Hepatic stellate cell (primary cell): ENCODE measurements at regions not wholly inside any gene's neighbourhood (a gene's known extent, or its start where the extent isn't known, plus 50 kb on each side); places are given as distances from the start of the nearest gene placed in this dataset.

ENCODE experiments used
- DNase-seq: peaks from one replicate; pipeline ENCODE4 v3.0.0; 2011; ENCODE audit warnings: low spot score

DNA sequence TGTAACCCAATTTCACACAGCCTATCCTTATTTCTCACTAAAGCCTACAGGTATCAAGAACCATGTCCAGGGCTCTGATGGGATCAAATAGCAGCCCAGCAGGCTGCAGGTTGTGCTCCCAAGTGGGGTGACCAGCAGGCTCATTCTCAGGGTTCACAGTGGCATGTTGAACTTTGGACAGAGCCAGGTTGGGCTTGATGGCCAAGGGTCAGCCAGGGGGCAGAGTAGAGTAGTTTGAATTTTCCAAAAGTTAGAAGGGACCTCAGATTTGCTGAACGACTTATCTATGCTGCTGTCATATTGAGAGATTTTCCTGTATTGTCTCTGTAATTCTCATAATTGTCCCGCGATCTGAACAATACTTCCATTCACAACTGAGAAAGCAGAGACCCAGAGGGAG lies 310.8 kb upstream of the BOD1L1 start:
- DNase-seq, result no peak

DNA sequence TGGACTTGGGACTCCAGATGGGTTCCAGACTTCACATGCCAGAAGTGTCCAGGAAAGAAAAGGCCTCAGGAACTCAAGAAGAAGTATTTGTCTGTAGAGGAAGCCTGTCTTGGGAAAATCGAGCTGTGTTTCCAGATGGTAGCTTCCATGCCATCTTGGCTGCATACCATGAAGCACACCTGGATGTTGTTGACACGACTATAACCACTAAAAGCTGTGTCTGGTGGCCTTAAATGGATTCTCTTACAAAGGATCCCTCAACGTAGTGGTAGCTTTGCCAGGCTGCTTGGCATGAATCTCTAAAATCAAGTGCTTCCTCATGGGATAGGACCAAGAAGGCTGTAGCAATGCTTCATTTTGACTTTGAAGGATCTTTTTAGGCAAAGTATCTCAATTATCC lies 313.4 kb upstream of the BOD1L1 start:
- DNase-seq, result no peak

DNA sequence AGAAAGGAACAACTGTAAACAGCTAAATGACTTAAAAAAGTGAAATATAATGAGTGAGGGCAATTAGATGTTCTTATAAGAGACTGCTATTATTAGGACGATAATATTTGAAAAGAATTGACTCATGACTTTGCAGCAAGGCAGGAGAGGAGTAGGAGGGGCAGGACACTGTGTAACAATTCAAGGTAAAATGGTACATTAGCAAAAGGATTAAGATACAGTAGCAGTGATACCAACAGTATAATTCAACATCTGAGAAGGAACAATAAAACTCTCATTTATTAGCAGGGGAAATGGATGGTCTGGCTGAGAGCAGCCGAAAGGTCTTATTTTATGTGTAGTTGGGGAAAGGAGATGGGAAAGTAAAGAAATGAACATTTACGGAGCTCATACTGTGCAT lies 315.5 kb upstream of the BOD1L1 start:
- DNase-seq, result no peak

DNA sequence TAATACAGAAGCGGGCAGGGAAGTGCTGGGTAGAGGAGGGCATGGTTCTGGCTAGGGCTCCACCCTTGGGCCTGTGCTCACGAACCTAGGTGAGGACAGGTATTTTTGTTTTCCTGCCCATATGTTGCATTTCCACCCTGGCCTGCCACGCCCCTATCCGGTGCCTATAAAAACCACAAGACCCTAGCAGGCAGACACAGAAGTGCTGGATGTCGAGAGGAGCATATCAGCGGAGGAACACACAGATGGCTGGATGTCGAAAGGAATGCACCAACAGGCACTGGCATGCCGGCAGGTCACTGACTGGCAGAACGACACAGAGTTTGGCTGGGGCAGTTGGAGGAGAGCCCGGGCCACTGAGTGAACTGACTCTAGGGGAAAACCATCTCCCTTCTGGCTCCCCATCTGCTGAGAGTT lies 316.6 kb upstream of the BOD1L1 start:
- no peak for DNase-seq

DNA sequence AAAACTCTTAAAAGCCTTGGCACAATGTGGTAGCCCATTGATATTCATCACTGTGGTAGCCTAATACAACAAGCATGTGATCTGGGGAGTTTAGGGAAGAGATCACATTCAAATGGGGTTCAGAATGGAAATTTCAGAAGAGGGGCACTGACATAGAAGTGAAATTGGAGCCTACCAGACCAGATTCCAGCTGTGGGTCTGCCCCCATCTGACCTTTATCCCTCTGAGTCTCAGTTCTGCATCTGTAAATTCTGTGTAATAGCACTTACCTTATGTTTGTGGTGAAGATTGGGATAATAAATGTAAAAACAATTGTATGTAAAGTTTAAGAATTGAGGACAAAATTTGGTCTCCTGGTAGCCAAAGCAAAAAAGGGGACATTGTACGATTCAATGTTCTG lies 320.4 kb upstream of the BOD1L1 start:
- no peak for DNase-seq

DNA sequence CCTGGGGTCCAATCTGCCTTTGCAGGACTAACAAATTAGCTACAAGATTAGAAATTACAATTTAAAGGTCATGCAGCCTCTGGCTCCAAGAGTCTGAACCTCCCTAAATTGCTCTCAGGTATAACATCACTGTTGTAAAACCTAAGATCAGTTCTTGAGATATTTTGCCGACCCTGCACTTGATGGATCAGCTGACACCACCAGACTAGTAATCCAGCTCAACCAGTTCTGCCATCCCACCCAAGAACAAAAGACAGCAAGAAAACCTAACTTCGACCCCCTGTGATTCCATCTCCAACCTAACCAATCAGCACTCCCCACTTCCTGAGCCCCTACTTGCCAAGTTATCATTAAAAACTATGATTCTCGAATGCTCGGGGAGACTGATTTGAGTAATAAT lies 323.0 kb upstream of the BOD1L1 start:
- DNase-seq, result no peak

DNA sequence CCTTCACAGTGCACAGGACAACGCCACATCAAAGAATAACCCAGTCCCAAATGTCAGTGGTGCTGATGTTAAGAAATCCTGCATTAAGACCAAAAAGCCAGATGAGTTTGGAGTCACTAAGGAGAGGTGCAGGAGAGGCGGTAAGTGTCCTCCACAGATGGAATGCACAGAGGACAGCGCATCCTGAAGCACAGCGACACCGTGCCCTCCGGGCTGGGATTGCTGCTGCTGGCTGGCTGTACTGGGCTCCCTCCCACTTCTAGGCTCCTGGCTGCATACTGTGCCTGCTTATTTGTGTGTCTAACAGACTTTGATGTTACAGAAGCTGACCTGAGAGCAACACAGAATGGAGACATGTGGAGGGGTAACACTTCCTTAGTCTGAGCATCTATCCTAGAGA lies 325.6 kb upstream of the BOD1L1 start:
- no peak for DNase-seq

DNA sequence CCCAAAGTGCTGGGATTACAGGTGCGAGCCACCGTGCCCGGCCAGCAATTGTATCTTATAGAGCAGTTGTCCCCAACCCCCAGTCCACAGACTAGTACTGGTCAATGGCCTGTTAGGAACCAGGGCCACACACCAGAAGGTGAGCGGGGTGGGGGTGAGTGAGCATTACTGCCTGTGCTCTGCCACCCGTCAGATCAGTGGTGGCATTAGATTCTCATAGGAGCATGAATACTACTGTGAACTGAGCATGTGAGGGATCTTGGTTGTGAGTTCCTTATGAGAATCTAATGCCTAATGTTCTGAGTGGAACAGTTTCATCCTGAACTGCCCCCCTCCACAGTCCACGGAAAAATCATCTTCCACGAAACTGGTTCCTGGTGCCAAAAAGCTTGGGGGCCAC lies 328.0 kb upstream of the BOD1L1 start:
- no peak for DNase-seq

DNA sequence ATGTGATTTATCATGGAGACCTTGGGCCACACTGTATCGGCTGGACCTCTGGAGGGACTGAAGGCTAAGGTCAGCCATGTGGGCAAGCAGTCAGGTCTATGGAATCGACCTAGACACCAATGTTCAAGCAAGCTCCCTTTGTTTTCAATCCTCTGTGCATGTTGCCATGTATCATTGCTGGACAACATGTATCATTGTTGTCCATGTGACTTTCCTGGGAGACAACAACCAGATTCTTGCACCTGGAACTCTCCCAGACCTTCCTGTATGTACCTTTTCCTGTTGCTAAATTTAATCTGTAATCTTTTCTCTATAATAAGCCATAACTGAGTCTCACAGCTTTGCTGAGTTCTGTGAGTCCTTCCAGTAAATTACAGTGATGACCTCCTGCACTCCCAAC lies 329.4 kb upstream of the BOD1L1 start:
- no peak for DNase-seq

DNA sequence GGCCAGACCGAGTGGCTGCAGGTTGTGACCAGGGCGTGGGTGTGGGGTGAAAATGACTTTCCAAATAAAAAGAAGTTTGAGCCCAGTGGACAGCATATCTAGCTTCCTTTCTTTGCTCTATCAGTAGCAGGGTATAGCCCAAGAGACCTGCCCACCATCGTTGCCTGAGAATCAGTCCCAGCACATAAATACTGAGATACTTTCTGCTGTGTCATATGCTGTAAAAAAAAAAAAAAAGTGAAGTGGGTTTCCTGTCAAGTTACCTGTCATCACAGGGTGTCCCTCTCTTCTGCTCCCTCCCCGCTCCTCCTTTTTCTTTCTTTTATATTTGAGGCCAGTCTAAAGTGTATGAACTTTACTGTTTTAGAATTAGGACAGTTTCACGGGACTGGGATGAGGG lies 330.3 kb upstream of the BOD1L1 start:
- DNase-seq, result no peak

DNA sequence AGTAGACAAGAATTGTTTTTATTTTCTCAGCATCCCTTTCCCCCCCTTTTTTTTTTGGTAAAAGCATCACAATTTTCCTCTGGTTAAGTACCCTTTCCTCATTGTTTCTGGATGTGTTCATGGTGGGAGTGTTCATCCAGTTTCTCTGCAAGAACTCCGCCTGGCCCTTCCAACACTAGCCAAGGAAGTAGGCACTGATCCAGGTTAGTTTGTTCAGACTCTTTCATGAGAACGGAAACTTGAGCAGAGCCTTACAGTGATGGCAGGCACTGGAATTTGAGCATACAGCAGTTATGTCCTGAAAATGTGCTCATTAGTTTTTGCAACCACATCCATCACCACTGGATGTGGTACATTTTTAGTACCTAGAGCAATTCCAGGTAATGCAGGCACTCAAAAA lies 336.1 kb upstream of the BOD1L1 start:
- DNase-seq, result no peak

DNA sequence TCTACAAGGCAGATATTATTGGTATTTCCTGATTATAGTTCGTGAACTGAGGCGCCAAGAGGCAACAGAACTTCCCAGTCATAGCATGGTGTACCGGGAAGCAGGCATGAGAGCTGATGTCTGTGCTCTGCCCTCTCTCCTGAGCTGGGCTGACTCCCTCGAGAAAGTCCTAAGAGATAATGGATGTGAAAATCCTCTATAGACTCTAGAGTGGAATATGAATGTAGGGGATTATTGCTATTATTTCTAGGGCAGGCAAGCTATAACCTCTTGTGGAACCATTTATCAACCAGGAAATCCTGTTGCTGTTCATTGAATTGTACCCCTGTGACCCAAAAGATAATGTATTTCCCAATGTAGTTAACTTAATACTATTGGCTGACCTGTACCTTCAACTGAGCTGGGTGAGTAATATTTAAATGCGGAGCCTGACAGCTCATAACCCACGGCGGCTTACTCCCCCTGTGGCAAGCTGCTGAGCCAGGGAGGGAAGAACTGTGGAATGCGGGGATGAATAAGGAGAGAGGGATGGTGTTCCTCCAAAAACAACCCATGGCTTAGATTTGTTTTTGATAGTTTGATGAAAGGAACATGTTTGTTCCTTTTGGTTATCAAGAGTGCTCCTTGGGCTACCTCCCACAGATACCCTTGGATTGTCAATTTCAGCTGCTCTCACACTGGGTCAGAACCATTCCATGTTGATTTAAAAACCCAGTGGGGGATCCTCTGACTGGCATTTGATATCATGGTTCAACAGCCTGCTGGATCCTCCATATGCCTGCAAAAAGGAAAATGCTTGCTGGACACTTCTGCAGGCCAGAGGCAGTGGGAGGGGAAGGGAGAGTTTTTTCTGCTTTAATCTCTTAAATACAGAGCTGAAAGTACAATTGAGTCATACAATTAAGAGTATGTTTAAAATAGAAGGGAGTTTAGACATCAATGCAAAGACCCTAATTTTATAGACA lies 339.0 kb upstream of the BOD1L1 start:
- peak; percentile 66 for DNase-seq

DNA sequence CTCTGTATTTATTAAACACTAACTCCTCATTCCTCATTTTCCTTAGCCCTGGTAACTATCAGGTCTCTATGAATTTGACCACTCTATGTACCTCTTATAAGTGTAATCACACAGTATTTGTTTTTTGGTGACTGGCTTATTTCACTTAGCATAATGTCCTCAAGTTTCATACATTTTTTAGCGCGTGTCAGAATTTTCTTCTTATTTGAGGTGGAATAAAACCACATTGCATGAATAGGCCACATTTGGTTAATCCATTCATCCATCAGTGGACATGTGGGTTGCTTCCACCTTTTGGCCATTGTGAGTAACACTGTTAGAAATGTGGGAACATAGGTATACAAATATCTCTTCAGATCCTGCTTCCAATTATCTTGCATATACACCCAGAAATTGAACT lies 341.2 kb upstream of the BOD1L1 start:
- no peak for DNase-seq

DNA sequence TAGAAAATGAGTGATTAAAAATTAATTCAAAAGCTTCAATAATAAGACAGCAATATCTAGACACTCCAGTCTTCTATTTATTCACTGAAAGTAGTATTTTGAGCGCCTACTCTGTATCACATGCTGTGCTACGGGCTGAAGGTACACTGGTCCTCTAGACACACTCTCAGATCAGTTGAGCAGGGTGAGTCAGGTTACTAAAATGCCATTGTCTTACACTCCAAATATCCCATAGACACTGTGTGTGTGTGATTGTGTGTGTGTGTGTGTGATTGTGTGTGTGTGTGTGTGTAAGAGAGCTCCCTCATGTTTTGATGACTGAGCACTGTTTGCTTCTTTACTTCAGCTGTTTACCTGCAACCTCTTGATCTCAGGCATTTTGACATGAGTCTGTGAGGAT lies 342.8 kb upstream of the BOD1L1 start:
- DNase-seq, result no peak

DNA sequence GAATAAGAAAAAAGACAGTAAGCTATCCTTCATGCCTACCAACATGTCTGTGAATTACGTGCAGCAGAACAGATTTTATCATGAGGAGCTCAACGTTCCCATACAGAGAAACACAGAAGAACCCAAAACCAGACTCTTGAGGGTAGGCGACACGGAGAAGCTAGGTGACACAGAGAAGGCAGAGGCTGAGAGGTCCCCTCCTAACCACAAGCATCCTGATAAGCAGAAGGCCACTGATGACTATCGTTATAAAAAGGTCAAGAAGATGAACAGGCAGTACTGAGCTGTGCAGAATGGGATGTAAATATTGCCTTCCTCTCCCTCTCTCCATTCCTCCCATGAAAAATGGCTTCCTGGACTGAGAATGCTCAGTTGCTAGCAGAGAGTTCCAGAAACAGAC lies 350.2 kb upstream of the BOD1L1 start:
- no peak for DNase-seq

DNA sequence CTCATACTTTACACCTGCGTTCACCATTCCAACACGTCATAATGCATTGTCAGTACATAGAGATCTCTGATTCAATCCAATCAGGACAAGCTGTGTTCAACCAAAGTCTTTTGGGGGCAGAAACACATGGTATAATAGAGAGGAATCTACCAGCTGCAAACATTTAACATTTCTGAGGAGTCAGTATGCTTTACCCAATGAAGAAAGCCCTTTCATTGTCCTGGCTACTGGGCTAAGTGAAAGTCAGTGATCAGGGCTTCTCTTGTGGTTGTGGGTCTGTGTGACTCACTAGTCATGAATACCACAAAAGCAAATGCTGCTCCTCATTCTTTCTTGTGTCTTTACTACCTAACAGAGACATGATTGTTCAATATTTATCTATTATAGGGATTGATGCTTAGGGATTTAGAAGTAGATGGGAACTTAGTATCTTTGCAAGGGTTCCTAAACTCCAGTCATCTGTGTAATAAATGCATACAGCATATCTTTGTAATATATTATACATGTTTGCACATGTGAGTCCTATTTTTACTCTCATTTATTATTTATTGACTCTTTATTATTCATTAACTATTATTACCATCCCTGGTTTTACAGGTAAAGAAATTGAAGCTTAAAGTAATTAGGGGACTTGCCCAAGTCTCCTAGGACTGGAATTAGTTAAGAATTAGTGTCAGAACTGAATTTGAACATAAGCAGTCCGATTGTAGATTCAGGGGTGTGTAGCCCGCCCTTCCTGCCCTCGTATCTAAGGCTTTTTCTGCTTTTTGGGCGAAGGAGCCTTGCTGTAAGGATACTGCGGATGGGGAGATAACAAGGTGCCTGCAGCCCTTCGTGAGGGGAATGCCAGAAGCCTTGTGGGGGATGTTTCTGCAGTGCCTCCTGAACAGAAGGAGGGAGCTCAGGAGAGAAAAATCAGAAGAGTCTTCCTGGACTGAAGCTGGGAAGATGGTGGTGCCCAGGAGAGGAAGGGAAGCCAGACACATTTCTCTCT lies 353.1 kb upstream of the BOD1L1 start:
- peak; percentile 70 for DNase-seq

DNA sequence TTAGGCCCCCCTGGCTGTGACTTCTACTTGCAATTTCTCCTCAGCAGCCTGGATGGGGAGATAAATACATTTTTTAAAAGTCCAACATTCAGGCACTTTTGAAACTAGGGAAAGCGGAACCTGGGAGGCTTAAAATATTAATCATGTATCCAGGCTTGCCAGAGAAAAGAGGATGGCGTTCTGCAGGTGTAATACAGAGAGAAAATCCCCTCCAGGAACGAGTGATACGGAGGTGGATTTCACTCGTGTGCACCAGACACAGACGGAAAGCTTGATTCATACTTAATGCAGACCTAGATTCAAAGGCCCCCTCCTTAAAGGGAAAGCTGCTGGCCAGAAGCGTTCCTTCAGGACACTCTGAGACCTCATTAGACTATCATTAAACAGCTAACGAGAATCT lies 354.0 kb upstream of the BOD1L1 start:
- no peak for DNase-seq

DNA sequence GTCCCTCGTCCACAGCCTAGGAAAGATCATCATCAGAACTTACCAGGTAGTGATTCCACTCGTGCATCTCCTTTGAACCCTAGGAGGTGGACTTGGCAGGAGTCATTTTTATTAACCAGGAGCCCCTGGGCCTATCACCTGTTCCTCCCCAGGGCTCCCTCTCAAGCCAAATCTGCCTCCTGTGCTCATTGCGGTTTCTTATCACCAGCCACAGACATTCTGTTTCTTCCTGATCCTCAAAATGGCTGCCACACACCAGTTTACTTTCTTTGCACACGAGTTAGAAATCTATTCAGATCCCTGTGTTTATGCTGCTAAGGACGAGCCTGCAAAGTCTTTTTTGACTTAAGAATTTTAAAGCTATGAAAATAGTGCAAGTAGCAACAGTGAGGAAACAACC lies 354.5 kb upstream of the BOD1L1 start:
- no peak for DNase-seq

DNA sequence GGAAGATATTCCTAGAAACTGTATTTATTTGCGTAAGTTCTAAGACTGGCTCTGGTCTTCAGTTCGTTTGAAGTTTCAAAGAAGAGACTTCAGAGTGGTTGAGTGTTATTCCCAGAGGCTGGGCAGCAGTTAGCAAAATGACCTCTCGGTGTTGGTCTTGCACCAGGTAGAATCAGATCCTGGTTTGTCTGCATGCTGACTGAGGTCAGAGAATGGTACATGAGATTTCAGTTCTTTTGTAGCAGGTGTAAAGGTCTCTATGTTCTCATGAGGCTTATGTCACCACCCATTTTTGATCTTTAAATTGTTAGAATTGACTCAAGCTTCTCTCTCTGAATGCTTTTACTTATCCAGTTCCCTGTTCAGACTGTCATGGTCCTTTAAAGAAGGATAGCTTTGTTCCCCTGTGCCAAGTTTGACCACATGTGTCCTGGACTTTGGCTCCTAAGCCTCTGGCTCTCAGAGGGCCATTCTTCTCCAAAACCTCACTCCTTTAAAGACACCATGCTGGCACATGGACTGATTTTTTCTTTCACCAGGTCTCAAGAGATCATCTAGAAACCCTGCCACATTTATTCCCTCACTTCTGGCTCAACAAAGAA lies 355.8 kb upstream of the BOD1L1 start:
- DNase-seq, result no peak

DNA sequence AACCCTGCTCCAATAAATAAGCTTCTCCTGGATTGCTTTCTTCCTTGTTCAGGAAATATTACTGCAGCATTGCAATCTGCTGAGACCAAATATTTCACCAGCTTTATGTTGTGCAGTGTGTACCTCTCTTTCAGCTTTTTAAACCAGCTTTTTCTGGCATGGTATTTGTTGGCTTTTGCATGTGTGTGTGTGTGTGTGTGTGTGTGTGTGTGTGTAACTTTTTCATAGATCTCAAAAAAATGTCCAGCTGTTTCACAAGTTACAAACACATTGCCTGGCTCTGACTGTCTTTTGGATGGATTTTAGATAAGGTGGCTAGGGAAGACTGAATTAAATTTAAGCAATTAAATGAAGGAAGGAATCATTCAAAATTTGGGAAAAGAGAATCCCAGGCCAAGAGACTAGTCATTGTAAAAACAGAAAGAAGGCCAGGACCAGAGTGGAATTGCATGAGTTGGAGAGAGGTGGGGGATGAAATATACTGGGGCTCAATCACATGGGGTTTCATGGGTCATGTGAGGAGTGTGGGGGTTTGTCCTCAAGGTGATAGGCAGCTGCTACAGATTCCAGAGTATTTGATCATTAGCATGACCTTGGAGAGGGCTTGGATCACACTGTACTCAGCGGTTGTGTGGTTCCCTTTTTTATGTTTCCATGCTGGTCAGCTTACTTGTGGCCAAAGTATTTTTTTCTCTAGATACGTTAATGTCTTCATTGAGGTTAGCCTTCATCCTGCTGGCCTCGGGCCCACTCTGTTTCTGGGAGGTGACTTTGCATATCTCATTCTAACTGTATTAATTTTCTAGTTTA lies 357.7 kb upstream of the BOD1L1 start:
- no peak for DNase-seq

DNA sequence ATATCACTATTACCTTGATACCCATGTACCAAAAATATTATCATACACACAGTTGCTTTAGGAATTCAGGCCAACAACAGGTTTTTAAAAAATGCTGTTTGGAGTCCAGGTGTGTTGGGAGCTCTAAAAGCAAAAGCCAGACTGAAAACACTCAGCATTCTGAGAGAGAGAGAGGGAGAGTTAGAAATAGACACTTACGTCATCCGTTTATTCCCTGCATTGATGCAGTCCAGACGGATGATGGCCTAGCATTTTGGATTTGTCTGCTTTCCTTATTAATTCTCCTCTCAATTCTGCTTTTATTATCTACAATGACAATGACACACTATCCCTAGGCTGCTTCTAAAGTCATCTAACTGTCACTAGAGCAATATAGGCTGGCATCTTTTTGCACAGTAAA lies 358.3 kb upstream of the BOD1L1 start:
- DNase-seq, result no peak

DNA sequence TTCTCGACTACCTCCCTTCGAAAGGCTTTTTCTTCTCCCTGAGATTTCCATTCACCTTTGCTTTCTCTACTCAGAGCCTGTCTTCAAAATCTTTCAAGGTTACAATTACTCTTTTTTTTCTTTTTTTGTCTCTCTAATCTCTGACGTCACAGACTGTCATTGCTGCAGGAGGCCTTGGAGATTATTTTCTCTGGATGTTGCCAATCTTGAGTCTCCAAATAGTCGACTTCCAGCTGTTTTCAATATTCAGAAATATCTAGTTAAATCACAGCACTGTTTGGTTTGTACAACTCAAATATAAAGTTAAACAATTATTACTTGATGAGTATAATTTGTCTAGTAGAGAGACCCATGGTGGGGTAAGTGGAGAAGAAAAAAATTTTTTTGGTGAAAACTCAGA lies 359.0 kb upstream of the BOD1L1 start:
- DNase-seq, result no peak
